Gastroesophageal sphincter (tissue), 3 donors: ENCODE measurements at regions not wholly inside any gene's neighbourhood (a gene's known extent, or its start where the extent isn't known, plus 50 kb on each side); places are given as distances from the start of the nearest gene placed in this dataset.

ENCODE experiments used
- CTCF ChIP-seq, 4 experiments: fragments of 200-600 bp in 2 of 4; fragments of 450-650 bp in 2 of 4; sonication (generic) in 1 of 4; IDR thresholded peaks; one replicate each; pipeline ENCODE4 v1.5.1; 2017 to 2019; ENCODE audit warnings: antibody characterized with exemption in 4 of 4, mild to moderate bottlenecking in 2 of 4, moderate library complexity in 2 of 4
- EP300 ChIP-seq: sonication (generic); formaldehyde crosslinking; IDR thresholded peaks from one replicate; pipeline ENCODE4 v1.6.1; 2017; ENCODE audit warnings: antibody characterized with exemption, mild to moderate bottlenecking

DNA sequence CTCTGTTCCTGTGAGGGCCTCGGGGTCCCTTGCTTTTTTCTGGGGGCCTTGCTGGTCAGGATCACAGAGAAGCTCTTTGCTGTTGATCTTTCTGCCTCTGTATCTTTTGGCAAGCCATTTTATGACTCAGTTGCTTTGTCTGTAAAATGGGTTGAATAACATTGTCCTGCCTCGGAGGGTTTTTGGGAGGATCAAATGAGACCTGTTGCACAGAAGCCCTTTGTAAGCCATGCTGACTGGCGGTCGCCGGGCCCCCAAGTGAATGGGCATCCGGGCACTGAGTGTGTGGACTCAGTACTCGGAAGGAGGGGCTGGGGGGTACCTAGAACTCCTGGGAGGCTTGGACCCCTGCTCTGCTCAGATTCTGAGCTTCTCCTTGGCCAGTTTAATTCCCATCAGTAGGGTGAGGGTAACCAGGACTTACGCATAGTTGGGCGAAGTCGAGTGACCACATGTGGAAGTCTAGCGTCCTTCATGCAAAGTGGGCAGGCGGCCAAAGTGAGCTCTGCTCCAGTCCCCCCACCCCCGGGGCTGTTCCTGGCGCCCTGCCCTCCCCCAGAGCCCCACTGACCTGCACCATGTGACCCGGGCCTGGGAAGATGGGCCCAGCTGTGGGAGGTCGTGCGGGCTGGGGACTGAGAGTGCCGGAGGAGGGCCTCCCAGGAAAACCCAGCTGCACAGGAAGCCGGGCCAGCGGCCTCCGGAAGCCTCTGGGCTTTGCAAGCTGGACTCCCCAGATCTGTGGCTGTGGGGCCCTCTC, 284.0 kb downstream of the SEC14L1 start:
- TF ChIP-seq CTCF (IDR thresholded peaks at IDR 0.05) = no peak
- no peak for TF ChIP-seq EP300
